ENCODE measurements at regions not wholly inside any gene's neighbourhood (a gene's known extent, or its start where the extent isn't known, plus 50 kb on each side); places are given as distances from the start of the nearest gene placed in this dataset.
"Not testable (repeated sequence)": the region's sequence is repeated elsewhere in the genome, so short reads cannot be mapped to it uniquely, and the experiment has no call there.

- no peak overlapping the region for H3K4me3 ChIP-seq (replicated peaks; ENCODE audit: low read depth, low read length)
- no peaks in the 10 kb centered on the region for H3K36me3 ChIP-seq (ENCODE audit: control insufficient read depth, insufficient read depth, low read length)
- DNase-seq (ENCODE audit: extremely low read depth, insufficient read length), result no peak
- no peaks in the 10 kb centered on the region for H3K27me3 ChIP-seq (replicated peaks; ENCODE audit: control insufficient read depth, insufficient read depth, low read length)
- no peak for TF ChIP-seq CTCF (IDR thresholded peaks at IDR 0.05; ENCODE audit: insufficient read depth, low read length, poor library complexity, severe bottlenecking)
Measured at GRCh38 chr22:49340406-49340805, 487.3 kb downstream of the BRD1 start.

GRCh38 chr22:49336483-49336882 lies 491.2 kb downstream of the BRD1 start:
- H3K36me3 ChIP-seq (ENCODE audit: control insufficient read depth, insufficient read depth, low read length); DNase-seq (ENCODE audit: extremely low read depth, insufficient read length); H3K27me3 ChIP-seq (replicated peaks; ENCODE audit: control insufficient read depth, insufficient read depth, low read length); H3K4me3 ChIP-seq (replicated peaks; ENCODE audit: low read depth, low read length): not testable (repeated sequence)

- DNase-seq (ENCODE audit: extremely low read depth, insufficient read length), result no peak
Measured at GRCh38 chr22:49334976-49335375, 492.7 kb downstream of the BRD1 start.

GRCh38 chr22:49334449-49334789 lies 493.3 kb downstream of the BRD1 start:
- TF ChIP-seq CTCF (IDR thresholded peaks at IDR 0.05; ENCODE audit: insufficient read depth, low read length, poor library complexity, severe bottlenecking), result no peak
- Histone ChIP-seq H3K27me3 (replicated peaks; ENCODE audit: control insufficient read depth, insufficient read depth, low read length) (no peaks in the 10 kb centered on the region), H3K36me3 (ENCODE audit: control insufficient read depth, insufficient read depth, low read length) (no peaks in the 10 kb centered on the region), H3K4me3 (replicated peaks; ENCODE audit: low read depth, low read length) (no peak overlapping the region)
- DNase-seq (ENCODE audit: extremely low read depth, insufficient read length), result no peak

More at GRCh38 chr22:49334976-49335375, 492.7 kb downstream of the BRD1 start:
- Histone ChIP-seq H3K27me3 (replicated peaks; ENCODE audit: control insufficient read depth, insufficient read depth, low read length) (no peaks in the 10 kb centered on the region), H3K4me3 (replicated peaks; ENCODE audit: low read depth, low read length) (no peak overlapping the region), H3K36me3 (ENCODE audit: control insufficient read depth, insufficient read depth, low read length) (no peaks in the 10 kb centered on the region)
- TF ChIP-seq CTCF (IDR thresholded peaks at IDR 0.05; ENCODE audit: insufficient read depth, low read length, poor library complexity, severe bottlenecking), result no peak

GRCh38 chr22:49333206-49333605 lies 494.5 kb downstream of the BRD1 start:
- H3K36me3 ChIP-seq (ENCODE audit: control insufficient read depth, insufficient read depth, low read length), result no peaks in the 10 kb centered on the region
- no peak for TF ChIP-seq CTCF (IDR thresholded peaks at IDR 0.05; ENCODE audit: insufficient read depth, low read length, poor library complexity, severe bottlenecking)
- no peak for DNase-seq (ENCODE audit: extremely low read depth, insufficient read length)
- H3K4me3 ChIP-seq (replicated peaks; ENCODE audit: low read depth, low read length), result no peak overlapping the region
- no peaks in the 10 kb centered on the region for H3K27me3 ChIP-seq (replicated peaks; ENCODE audit: control insufficient read depth, insufficient read depth, low read length)

GRCh38 chr22:49332691-49333090 lies 495.0 kb downstream of the BRD1 start:
- Histone ChIP-seq H3K4me3 (replicated peaks; ENCODE audit: low read depth, low read length) (no peak overlapping the region), H3K36me3 (ENCODE audit: control insufficient read depth, insufficient read depth, low read length) (no peaks in the 10 kb centered on the region), H3K27me3 (replicated peaks; ENCODE audit: control insufficient read depth, insufficient read depth, low read length) (no peaks in the 10 kb centered on the region)
- TF ChIP-seq CTCF (IDR thresholded peaks at IDR 0.05; ENCODE audit: insufficient read depth, low read length, poor library complexity, severe bottlenecking), result no peak
- DNase-seq (ENCODE audit: extremely low read depth, insufficient read length), result no peak
